B cell (primary cell): ENCODE measurements at regions not wholly inside any gene's neighbourhood (a gene's known extent, or its start where the extent isn't known, plus 50 kb on each side); places are given as distances from the start of the nearest gene placed in this dataset.

Source experiments
- EZH2 ChIP-seq: IDR thresholded peaks from 2 replicates; pipeline ENCODE4 v1.6.1; 2012; ENCODE audit warnings: borderline replicate concordance, low read depth, mild to moderate bottlenecking, moderate library complexity, low read length; ENCODE audit not compliant: insufficient read depth, poor library complexity, severe bottlenecking
- TF ChIP-seq, protein P1 (sequence below): fragments of 200-600 bp; IDR thresholded peaks from one replicate; pipeline ENCODE4 v1.8.0; 2022; ENCODE audit warnings: antibody characterized with exemption, mild to moderate bottlenecking

DNA sequence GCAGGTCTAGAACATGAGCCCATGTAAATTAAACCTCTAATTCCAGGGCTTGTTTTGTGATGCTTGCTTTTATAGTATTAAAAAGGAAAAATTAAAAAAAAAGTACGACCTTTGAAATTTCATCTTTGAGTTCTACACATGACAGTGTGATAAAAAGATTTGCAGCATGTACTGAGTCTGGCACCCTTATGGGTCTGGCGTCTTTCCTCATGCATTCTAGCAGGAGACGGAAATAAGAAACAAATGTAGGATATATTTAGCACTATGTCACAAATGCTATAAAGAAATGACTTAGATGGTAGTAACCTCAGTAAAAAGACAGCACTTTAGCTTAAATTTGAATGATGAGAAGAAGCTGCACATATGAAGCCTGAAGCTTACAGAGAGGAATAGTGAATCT, 1474.3 kb upstream of the CDH6 start:
- TF ChIP-seq, protein P1, sequence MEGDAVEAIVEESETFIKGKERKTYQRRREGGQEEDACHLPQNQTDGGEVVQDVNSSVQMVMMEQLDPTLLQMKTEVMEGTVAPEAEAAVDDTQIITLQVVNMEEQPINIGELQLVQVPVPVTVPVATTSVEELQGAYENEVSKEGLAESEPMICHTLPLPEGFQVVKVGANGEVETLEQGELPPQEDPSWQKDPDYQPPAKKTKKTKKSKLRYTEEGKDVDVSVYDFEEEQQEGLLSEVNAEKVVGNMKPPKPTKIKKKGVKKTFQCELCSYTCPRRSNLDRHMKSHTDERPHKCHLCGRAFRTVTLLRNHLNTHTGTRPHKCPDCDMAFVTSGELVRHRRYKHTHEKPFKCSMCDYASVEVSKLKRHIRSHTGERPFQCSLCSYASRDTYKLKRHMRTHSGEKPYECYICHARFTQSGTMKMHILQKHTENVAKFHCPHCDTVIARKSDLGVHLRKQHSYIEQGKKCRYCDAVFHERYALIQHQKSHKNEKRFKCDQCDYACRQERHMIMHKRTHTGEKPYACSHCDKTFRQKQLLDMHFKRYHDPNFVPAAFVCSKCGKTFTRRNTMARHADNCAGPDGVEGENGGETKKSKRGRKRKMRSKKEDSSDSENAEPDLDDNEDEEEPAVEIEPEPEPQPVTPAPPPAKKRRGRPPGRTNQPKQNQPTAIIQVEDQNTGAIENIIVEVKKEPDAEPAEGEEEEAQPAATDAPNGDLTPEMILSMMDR: no peak
- TF ChIP-seq EZH2: no peak
